HG03095 (cell line): ENCODE measurements at regions not wholly inside any gene's neighbourhood (a gene's known extent, or its start where the extent isn't known, plus 50 kb on each side); places are given as distances from the start of the nearest gene placed in this dataset.

ENCODE experiments used
- ATAC-seq: cut with Tn5 transposase; IDR thresholded peaks from one replicate; pipeline ENCODE4 v1.9.1; 2021; ENCODE audit warnings: moderate library complexity; ENCODE audit not compliant: unreplicated experiment

DNA sequence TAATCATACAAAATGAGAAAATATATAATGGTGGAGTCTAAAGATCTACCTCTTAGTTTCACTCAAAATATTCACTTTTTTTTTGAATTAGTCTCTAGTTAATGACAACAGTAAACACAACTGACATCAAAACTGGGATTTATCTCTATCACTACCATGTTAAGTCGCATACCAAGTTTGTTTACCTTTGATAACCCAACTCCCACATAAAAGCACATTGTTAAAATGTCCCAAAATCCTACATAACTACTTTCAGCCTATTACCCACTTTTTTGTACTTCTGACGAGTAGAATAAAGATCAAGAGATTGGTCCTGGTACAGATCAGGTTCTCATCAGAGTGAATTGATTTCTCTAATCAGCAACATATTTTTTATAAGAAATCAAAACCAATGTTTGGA is 518.5 kb downstream of the EPHA3 start:
- no peak for ATAC-seq

DNA sequence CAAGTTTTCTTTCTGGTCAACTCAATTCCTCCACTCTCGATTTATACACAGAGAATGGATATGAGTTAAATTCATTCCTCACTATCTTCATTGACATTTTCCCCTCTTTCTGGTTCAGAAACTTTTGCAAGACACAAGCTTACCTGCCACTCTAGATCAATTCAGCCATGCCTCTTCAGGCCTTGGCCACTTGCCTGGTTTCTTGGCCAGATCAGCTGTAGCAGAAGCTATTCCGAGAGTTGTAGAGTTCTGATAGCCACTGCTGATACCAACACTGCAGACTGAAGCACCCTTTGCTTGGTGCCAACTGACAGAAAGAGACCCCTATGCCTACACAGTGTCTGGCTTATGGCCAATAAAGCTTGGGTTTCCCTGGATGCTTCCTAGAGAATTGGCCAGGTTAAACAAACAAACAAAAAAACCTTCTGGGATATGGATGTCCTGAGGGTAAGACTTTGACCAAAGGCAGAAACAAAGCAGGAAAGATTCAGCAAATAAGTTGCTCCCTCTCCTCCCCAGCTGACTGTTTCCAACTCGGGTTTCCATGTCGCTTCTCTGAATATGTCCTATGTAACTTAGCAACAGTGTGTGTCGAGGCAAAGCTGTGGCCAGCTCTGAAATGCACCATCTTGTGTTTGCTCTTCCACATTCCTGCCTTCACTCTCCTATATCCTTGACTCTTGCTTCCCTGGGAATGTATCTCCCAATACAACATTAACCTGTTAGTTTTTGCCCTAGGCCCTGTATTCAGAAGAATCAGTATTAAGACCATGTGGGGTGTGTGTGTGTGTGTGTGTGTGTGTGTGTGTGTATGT is 521.6 kb downstream of the EPHA3 start:
- no peak for ATAC-seq

DNA sequence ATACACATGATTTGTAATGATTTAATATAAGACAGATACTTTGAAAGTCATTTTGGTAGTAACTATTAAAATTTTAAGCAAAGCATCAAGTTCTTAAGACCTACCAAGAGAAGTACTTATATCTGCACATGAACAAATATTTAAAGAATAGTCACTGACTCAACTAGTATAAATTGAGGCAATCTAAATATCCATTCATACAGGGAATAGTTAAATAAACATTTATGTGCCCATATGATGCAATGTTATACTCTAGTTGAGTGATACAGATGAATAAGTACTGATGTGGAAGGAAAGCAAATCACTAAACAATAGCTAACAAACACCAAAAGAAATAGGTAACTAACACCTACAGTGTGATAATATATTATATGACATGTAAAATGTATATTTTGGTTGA is 527.7 kb downstream of the EPHA3 start:
- no peak for ATAC-seq

DNA sequence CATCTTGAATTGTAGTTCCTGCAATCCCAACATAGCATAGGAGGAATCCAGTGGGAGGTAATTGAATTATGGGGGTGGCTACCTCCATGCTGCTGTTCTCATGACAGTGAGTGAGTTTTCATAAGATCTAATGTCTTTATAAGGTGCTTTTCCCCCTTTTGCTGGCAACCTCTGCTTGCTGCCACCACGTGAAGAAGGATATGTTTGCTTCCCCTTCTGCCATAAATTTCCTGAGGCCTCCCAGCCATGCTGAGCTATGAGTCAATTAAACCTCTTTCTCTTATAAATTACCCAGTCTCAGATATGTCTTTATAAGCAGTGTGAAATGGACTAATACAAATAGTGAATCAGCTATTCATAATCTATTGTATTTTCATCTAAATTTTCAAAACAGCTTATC is 537.3 kb downstream of the EPHA3 start:
- ATAC-seq = no peak

DNA sequence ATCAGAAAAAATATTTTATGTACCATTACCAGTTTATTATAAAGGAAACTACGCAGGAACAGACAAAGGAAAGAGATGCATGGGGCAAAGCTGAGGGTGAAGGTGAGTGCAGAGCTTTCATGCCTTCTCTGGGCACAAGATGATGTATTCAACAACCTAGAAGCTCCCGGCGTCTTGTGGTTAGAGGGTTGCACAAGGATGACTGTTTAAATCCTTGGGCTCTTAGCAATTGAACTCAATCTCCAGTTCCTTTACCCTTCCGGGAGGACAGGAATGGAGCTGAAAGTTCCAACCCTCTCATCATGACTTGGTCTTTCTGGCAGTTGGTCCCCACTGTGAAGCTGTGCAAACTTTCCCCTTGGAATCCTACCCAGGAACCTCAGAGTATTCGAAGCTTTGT is 542.0 kb downstream of the EPHA3 start:
- no peak for ATAC-seq

DNA sequence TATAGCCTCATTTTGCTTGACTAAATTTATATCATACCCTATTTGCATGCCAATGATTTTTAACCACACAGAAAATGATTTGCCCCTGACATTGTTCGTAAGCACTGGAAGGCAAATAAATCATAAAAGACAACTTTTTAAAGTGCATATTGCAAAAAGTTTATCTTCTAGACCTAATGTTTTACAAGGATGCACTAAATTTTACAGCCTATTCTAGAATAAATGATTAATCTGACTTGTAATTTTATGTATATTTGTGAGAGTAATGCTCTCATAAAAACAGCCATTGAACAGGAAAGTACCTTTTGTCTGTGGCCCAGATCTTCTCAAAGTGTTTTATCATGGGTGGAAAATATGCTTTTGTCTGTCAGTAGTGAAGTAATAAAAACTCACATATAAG is 546.6 kb downstream of the EPHA3 start:
- no peak for ATAC-seq

DNA sequence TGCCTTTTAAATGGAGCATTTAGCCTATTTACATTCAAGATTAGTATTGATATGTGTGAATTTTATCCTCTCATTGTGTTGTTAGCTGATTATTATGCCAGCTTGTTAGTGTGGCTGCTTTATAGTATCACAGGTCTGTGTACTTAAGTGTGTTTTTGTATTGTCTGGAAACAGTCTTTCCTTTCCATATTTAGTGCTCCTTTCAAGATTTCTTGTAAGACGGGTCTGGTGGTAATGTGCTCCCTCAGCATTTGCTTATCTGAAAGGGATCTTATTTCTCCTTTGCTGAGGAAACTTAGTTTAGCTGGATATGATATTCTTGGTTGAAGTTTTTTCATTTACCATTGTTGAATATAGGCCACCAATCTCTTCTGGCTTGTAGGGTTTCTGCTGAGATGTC is 549.0 kb downstream of the EPHA3 start:
- ATAC-seq = no peak

DNA sequence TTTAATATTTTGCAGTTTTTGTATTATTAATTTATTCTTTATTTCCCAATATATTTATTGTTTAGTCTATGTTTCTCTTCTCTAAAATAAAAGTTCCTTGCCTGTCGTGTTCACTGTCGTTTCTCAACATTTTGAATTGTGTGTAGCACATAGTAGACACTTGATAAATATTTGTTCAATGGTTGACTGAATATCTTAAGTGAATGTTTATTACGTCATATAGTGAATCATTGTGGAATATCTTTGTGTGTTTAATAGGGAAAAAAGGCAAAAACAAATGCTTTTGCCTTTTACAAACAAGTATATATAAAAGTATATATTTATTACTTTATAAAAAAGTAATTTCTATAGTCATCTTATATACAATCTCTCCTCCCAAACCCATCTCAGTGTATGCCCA is 572.3 kb downstream of the EPHA3 start:
- ATAC-seq = no peak

DNA sequence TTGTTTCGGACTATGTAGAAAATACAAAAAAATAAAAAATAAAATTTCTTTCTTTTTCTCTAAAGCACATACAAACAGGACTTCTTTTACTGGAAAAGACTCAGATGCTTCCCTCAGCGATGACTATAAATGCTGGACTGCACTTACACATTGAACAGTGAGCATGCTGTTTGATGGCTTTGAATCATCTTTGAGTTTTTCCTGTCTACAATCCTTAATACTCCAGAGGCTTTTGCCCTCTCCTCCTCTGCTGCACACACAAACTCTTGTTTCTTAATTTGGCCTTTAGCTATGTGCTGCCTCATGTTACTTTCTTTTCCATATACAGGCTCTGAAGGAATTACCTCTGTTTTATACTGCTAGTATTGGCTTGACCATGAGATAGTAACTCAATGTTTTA is 575.1 kb downstream of the EPHA3 start:
- ATAC-seq = no peak

DNA sequence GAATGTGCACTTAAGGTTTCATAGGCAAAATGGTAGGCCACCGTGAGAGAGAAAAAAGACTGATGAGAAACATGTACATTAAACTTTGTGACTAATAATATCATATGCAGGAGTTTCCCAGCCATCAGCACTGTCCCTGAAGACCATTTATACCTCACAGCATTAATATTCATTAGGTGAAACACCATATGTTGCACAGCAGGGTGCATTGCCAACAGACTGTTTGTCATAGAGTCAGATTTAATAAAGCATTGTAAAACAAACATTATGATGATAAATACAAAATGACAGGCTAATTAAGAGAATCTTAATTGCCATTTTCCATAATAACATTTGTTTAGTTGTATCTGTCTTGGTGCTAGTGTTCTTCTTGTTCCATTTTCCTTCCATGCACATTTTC is 578.3 kb downstream of the EPHA3 start:
- no peak for ATAC-seq

DNA sequence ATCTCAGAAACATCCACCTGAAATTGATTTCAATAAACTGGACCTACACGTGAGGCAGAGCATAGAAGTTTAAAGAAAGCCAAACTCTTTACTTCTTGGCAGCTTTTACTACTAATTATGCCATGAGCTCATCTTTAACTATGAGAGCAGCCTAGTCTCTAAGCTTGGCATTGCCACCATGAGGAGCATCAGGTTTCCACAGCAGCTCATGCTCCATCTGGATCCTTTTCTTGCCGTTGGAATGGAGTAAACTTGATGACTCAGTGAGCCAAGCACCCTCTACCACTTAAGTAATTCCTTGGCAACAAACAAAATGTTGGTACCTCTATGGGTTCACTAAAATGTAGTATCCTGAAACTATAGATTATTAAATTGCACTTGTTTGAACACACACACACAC is 583.2 kb downstream of the EPHA3 start:
- ATAC-seq = no peak

DNA sequence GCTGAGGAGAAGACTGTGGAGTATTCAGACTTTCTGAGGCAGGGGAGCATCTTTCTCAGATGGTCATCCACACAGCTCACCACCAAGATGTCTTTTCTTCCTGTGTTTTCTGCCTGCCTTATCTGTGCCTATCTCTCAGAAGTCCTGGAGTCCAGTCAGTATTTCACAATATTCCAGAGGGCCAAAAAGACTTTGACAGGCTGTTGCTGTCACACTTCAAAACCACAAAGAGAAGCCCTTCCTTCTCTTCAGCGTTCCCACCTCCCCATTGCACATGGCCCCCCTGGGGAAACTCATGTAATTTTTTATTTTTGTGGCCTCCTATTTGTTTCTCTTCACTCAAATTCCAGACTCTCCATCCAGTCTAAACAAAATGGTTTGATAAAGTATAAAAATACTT is 585.2 kb downstream of the EPHA3 start:
- no peak for ATAC-seq

DNA sequence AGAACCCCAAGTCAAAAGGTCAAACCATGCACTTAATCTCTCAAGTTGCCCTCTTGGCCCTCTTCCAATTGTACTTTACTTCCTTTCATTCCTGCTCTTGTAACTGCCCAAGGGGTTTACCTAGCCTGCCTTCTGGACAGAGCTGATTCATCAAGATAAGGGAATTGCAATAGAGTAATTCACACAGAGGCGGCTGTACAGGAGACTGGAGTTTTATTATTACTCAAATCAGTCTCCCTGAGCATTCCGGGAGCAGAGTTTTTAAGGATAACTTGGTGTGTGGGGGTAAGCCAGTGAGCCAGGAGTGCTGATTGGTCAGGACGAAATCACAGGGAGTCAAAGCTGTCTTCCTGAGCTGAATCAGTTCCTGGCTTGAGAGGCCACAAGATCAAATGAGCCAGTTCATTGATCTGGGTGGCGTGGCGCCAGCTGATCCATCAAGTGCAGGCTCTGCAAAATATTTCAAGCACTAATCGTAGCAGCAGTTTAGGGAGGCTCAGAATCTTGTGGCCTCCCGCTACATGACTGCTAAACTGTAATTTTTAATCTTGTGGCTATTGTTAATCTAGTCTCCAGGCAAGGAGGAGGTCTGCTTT is 590.0 kb downstream of the EPHA3 start:
- ATAC-seq = no peak

DNA sequence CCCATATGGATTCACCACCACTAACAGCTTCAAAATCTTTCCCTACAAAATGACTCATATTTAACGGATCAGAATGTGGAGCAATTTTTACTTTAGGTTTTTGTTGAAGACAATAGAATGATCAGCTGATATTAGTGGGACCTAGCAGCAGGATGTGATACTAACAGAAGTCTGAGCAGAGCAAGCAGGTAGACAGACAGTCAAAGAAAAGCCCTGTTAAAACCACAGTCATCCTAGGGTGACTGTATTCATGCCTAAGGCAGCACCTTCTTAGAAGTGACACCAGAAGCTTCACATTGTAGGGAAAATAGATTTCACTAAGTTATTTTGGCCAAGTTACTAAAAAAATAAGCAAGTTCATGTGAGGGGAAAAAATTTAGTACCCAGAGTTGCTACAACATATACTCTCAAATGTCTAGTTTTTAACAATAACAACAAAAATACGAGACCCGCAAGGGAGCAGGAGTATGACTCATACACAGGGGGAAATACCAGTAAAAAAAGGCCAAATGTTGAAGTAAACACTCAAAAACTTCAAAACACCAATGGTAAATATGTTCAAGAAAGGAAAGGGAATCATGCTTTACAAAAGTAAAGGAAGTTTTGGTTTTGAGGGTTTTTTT is 590.9 kb downstream of the EPHA3 start:
- no peak for ATAC-seq

DNA sequence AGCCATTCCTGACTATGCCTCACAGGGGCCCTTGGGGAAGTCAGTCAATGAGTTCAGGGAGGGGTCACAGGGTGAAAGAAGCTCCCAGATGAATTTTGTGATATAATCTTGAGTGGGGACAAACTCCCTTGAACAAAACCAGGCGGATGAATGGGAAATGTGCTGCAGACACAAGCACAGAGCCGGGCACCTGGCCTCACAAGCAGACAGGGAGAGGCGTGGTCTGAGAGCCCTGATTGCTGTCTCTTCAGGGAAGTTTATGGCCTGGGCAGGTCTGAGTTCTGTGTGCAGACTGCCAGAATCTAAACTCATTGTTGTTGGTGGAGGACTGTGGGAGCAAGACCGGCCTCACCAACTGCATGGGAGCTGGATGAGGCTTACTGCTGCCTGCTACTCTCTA is 591.8 kb downstream of the EPHA3 start:
- no peak for ATAC-seq

DNA sequence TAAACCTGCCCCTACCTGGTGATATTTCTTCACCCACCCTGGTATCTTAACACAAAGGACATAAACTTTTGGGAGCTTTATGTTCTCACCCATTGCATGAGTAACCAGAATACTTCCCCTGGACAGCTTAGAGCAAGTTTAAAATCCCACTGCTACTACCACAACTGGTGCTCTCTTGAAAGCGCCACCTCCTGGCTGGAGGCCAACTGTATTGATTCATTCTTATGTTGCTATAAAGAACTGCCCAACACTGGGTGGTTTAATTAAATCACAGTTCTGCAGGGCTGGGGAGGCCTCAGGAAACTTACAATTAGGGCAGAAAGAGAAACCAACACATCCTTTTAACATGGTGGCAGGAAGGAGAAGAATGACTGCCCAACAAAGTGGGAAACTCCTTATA is 592.4 kb downstream of the EPHA3 start:
- no peak for ATAC-seq

DNA sequence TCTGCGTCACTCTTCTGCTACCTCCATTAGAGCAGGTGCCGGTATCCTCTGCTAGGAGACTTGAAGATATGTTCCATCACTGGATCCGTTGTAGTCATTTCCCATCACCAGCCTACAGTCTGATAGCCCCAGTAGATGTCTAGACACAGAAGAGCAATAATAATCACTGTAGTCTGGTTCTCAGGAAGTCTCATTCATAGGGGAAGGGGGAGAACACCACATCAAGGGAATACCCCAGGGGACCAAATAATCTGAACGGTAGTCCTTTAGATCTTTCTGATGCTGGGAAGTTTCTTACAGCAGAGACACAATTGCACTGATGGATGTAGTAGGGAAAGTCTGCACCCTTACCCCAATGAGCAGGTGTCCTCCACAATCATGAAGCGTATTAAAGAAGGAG is 595.0 kb downstream of the EPHA3 start:
- no peak for ATAC-seq

DNA sequence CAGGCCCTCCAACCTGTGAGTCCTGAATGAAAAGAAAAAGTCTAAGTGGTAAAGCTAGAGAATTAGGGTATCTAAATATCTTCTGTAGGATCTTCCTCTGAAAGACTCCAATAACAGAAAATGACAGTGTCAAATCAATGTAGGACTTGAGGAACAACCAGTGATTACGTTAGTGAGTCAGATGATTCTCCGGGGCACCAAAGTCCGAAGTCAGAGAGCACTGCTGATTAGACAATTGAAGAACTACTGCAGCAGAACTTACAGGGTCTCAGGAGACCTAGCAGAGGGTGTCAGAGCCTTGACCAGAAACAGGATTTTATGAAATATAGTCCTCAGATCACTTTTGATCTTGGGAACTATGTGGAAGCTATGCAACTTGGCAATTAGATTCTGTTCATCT is 605.8 kb downstream of the EPHA3 start:
- ATAC-seq = no peak

DNA sequence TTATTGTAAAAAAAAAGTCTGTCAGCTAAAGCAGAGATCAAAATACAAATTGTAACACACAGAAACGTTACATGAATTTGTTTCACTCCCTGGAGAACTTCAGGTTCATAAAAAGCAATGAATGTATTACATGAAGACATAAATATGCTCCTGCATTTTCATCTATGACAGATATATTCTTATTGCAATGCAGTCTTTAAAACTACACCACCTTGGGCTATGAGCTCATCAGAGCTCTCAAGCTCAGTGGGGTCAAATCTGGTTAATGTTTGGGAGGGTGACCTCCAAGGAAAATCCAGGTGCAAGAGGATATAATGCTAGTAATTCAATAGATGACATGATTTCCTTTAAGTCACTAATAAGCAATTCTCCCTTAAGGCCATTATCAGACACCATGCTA is 606.8 kb downstream of the EPHA3 start:
- ATAC-seq = no peak

DNA sequence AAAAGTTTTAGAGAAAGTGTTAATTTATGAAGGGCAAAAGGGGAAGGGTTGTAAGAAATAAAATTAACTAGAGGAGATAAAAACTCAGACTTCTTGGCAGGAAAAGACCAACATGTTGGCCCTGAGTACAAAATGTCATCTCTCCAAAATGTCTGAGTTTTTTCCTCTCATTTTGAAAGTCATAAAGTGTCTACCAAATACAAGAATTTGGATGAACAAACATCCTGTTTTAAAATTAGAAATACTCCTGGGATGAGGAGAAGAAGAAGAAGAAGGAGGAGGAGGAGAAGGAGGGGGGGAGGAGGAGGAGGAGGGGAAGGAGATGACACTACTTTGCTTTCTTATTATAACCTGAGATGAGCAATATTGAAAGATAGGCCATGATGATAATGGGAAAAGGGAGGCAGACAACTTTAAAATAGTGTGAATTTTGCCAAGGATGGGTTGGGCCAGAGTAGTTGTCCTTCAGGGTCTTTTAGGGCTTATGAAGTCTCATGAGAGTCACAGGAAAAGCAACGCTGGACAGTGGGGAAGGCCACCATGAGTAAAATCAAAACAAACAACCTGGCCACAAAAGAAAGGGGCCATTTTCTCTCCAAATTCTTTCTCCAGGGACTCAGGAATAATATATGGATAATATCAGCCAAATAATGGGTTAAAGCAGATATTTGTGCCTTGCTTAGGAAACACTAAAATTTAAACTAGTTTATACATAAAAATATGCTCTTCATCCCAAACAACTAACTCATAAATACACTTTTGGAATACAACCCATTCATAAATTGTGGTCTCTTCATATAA is 632.9 kb downstream of the EPHA3 start:
- ATAC-seq = no peak

DNA sequence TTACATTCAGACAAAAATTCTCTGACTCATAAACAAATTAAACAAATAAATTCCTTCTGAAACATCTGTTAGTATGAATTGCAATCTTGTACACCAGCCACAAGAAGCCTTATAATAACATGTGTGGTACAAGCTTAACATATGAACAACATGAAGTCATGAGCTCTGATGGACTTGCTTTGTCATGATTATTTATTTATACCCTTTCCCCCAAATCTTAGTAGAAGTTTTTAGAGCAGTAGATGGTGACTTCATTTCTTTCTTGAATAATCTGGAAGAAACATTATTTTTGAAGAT is 633.4 kb downstream of the EPHA3 start:
- no peak for ATAC-seq

DNA sequence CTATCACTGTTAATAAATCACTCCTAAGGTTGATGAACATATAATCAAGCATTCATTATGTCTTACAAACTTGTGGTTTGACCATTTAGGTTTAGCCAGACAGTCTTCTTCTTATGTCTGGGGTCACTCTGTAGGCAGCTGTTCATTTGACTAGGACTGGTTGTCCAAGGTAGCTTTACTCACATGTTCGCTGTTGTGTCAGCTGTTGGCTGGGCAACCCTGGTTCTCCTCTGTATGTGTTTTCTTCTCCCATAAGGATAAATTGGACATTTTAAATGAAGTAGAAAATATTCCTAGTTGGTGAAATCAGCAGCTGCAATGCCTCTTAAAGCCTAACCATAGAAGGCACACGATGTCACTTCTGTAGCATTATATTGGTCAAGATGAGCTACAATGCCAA is 635.1 kb downstream of the EPHA3 start:
- no peak for ATAC-seq
